H1 (cell line): ENCODE measurements at regions not wholly inside any gene's neighbourhood (a gene's known extent, or its start where the extent isn't known, plus 50 kb on each side); places are given as distances from the start of the nearest gene placed in this dataset.

Experiments
- EZH2 ChIP-seq: fragments of 200-600 bp; sonication (generic); IDR thresholded peaks from 2 replicates; pipeline ENCODE4 v1.7.1; 2012; ENCODE audit warnings: low read depth, mild to moderate bottlenecking, moderate library complexity, low read length, inconsistent platforms; ENCODE audit not compliant: severe bottlenecking
- GABPA ChIP-seq: IDR thresholded peaks from 2 replicates; pipeline ENCODE4 v1.6.1; 2011; ENCODE audit warnings: mild to moderate bottlenecking, low read length, moderate library complexity, borderline replicate concordance; ENCODE audit not compliant: insufficient read depth

DNA sequence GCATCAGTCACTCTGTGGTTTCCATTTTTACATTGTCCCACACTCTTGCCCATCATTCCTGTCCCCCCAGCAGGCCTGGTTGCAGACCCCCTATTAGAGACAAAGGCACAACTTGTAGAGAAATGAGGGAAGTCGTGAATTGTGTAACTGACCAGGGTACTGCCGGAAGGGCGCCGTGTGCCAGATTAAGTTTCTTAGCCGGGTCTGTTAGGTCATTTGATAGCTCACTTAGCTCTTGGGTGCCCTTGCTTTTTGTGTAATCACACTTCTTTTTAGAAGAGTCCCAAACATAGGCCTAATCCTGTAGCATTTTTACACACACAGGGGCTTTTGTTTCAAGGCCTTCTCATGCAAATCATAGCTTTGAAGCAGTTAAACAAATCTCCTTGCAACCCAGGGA, 87.2 kb downstream of the CTAGE1 start (continued):
- TF ChIP-seq EZH2 (no peak), GABPA (no peak)
